Parathyroid adenoma (tissue), 2 donors: ENCODE measurements at regions not wholly inside any gene's neighbourhood (a gene's known extent, or its start where the extent isn't known, plus 50 kb on each side); places are given as distances from the start of the nearest gene placed in this dataset.
"Not testable (repeated sequence)": the region's sequence is repeated elsewhere in the genome, so short reads cannot be mapped to it uniquely, and the experiment has no call there.

Experiments
- H2AFZ ChIP-seq: fragments of 300-600 bp; sonication (generic); one replicate; pipeline ENCODE4 v1.7.0; 2017; ENCODE audit warnings: antibody characterized with exemption, mild to moderate bottlenecking
- H3K27ac ChIP-seq: fragments of 300-600 bp; sonication (generic); one replicate; pipeline ENCODE4 v1.7.0; 2017
- H3K27me3 ChIP-seq: fragments of 300-600 bp; sonication (generic); one replicate; pipeline ENCODE4 v1.7.0; 2017; ENCODE audit warnings: low read length; ENCODE audit not compliant: control insufficient read depth, insufficient read depth
- H3K36me3 ChIP-seq: fragments of 300-600 bp; sonication (generic); one replicate; pipeline ENCODE4 v1.7.0; 2017; ENCODE audit warnings: low read length; ENCODE audit not compliant: control insufficient read depth, insufficient read depth
- H3K4me1 ChIP-seq: fragments of 300-600 bp; sonication (generic); one replicate; pipeline ENCODE4 v1.7.0; 2017; ENCODE audit warnings: control low read depth
- H3K4me2 ChIP-seq: fragments of 300-600 bp; sonication (generic); one replicate; pipeline ENCODE4 v1.7.0; 2017; ENCODE audit warnings: low read length
- H3K4me3 ChIP-seq: fragments of 300-600 bp; sonication (generic); one replicate; pipeline ENCODE4 v1.7.0; 2017; ENCODE audit warnings: low read depth, low read length
- H3K79me2 ChIP-seq: fragments of 300-600 bp; sonication (generic); one replicate; pipeline ENCODE4 v1.7.0; 2017; ENCODE audit warnings: control low read depth
- H3K9ac ChIP-seq: fragments of 300-600 bp; sonication (generic); one replicate; pipeline ENCODE4 v1.7.0; 2017; ENCODE audit warnings: mild to moderate bottlenecking
- H3K9me3 ChIP-seq: fragments of 300-600 bp; sonication (generic); one replicate; pipeline ENCODE4 v1.7.0; 2017; ENCODE audit warnings: low read length; ENCODE audit not compliant: control insufficient read depth
- CTCF ChIP-seq: fragments of 300-600 bp; sonication (generic); IDR thresholded peaks from one replicate; pipeline ENCODE4 v1.7.0; 2017; ENCODE audit warnings: antibody characterized with exemption, mild to moderate bottlenecking
- donor health status: primary hyperparathyroidism.

GRCh38 chr12:59444932-59445331 is 150.9 kb upstream of the SLC16A7 start:
- H3K9me3 ChIP-seq, result no peaks in the 10 kb centered on the region
- no peak overlapping the region for H3K4me2 ChIP-seq
- no peak overlapping the region for H3K9ac ChIP-seq
- no peak for TF ChIP-seq CTCF
- H3K27me3 ChIP-seq, result no peaks in the 10 kb centered on the region
- no peak overlapping the region for H3K4me3 ChIP-seq
- H3K27ac ChIP-seq, result no peak overlapping the region
- H2AFZ ChIP-seq, result no peak overlapping the region
- no peaks in the 10 kb centered on the region for H3K4me1 ChIP-seq
- no peaks in the 10 kb centered on the region for H3K79me2 ChIP-seq
- no peaks in the 10 kb centered on the region for H3K36me3 ChIP-seq

- no peaks in the 10 kb centered on the region for H3K4me1 ChIP-seq
- TF ChIP-seq CTCF, result no peak
- H3K9me3 ChIP-seq, result no peaks in the 10 kb centered on the region
- no peak overlapping the region for H2AFZ ChIP-seq
- H3K27ac ChIP-seq, result no peak overlapping the region
- no peak overlapping the region for H3K4me3 ChIP-seq
- no peak overlapping the region for H3K9ac ChIP-seq
- no peaks in the 10 kb centered on the region for H3K36me3 ChIP-seq
- H3K79me2 ChIP-seq, result no peaks in the 10 kb centered on the region
- H3K4me2 ChIP-seq, result no peak overlapping the region
- no peaks in the 10 kb centered on the region for H3K27me3 ChIP-seq
Observed at GRCh38 chr12:59432057-59432456, 163.8 kb upstream of the SLC16A7 start.

GRCh38 chr12:59431266-59431665 is 164.6 kb upstream of the SLC16A7 start:
- no peak overlapping the region for H2AFZ ChIP-seq
- no peaks in the 10 kb centered on the region for H3K36me3 ChIP-seq
- H3K9ac ChIP-seq, result no peak overlapping the region
- TF ChIP-seq CTCF, result no peak
- H3K4me3 ChIP-seq, result no peak overlapping the region
- no peak overlapping the region for H3K27ac ChIP-seq
- H3K27me3 ChIP-seq, result no peaks in the 10 kb centered on the region
- H3K79me2 ChIP-seq, result no peaks in the 10 kb centered on the region
- no peaks in the 10 kb centered on the region for H3K9me3 ChIP-seq
- no peak overlapping the region for H3K4me2 ChIP-seq
- H3K4me1 ChIP-seq, result no peaks in the 10 kb centered on the region

GRCh38 chr12:59429766-59430165 is 166.1 kb upstream of the SLC16A7 start:
- Histone ChIP-seq H3K4me2 (no peak overlapping the region), H2AFZ (no peak overlapping the region), H3K27me3 (no peaks in the 10 kb centered on the region), H3K4me3 (no peak overlapping the region), H3K9me3 (no peaks in the 10 kb centered on the region), H3K4me1 (no peaks in the 10 kb centered on the region), H3K9ac (no peak overlapping the region), H3K79me2 (no peaks in the 10 kb centered on the region), H3K27ac (no peak overlapping the region), H3K36me3 (no peaks in the 10 kb centered on the region)
- TF ChIP-seq CTCF, result no peak

GRCh38 chr12:59425798-59426197 is 170.0 kb upstream of the SLC16A7 start:
- H3K4me1 ChIP-seq, result no peaks in the 10 kb centered on the region
- TF ChIP-seq CTCF, result no peak

GRCh38 chr12:59424666-59425065 is 171.2 kb upstream of the SLC16A7 start:
- H3K4me3 ChIP-seq, result not testable (repeated sequence)

More at GRCh38 chr12:59425798-59426197, 170.0 kb upstream of the SLC16A7 start:
- Histone ChIP-seq H3K9me3 (no peaks in the 10 kb centered on the region), H3K79me2 (no peaks in the 10 kb centered on the region), H3K27ac (no peak overlapping the region), H2AFZ (no peak overlapping the region), H3K4me2 (no peak overlapping the region), H3K9ac (no peak overlapping the region), H3K4me3 (no peak overlapping the region), H3K27me3 (no peaks in the 10 kb centered on the region), H3K36me3 (no peaks in the 10 kb centered on the region)

More at GRCh38 chr12:59424666-59425065, 171.2 kb upstream of the SLC16A7 start:
- not testable (repeated sequence) for H3K4me1 ChIP-seq, H3K27ac ChIP-seq, H2AFZ ChIP-seq, H3K27me3 ChIP-seq, H3K4me2 ChIP-seq, H3K9ac ChIP-seq, H3K79me2 ChIP-seq, H3K9me3 ChIP-seq, H3K36me3 ChIP-seq
